GM19043 (cell line): ENCODE measurements at regions not wholly inside any gene's neighbourhood (a gene's known extent, or its start where the extent isn't known, plus 50 kb on each side); places are given as distances from the start of the nearest gene placed in this dataset.

Experiments
- ATAC-seq: cut with Tn5 transposase; IDR thresholded peaks from one replicate; pipeline ENCODE4 v1.9.1; 2021; ENCODE audit warnings: low read depth; ENCODE audit not compliant: unreplicated experiment

DNA sequence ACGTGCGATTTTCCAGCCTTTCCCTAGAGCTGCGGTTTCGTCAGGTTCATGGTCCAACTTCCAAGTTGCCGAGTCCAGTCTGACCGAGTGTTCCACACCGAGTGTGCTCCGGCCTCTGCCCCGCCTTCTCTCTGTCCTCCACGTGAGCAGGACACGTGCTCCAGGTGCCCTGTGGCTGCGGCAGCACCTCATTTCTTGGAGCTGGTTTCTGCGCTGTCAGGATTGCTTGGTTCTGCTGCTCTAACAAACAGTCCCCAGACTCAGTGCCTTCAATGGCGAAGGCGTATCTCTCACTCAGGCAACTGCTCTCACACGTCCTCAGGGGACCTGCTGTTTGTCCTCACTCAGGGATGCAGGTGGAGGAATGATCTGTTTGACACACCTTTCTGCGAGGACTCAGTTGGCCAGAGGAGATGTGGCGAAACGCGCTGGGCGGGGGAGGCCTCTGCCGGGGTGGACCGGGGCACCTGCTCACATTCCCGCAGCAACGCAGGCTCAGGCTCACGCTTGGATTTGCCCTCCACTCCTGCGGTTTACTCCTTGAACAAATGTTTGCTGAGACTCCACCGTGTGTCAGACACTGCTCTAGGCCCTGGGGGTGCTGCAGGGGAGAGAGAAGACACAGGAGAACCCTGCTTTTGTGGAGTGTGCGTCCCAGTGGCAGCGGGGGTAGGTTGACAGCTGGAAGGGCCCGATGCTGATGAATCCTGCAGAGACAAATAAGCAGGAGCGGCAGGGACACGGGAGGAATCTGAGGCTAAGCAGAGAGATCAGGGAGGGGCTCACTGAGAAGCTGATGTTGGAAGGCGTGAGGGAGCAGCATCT is 63.4 kb upstream of the FBRSL1 start:
- ATAC-seq, result no peak

DNA sequence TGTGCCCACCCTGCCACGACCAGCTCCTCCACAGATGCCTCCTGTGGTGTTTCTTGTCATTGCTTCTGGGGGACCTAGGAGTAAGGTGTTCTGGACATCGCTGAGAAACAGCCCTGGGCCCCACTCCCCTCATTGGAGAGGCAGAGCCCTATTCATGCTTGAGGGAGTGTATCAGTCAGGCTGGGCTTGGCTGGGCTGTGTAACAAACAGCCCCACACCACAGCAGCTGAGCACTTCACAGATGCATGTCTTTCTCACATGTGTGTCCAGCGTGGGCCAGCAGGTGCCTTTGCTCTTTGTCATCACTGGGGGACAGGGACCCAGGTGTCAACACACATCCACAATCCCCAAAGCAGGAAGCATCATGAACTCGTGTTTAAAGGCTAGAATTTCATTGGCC is 65.1 kb upstream of the FBRSL1 start:
- ATAC-seq, result no peak

- ATAC-seq, result no peak
These were observed 65.9 kb upstream of the FBRSL1 start for GRCh38 chr12:132423820-132424645.

DNA sequence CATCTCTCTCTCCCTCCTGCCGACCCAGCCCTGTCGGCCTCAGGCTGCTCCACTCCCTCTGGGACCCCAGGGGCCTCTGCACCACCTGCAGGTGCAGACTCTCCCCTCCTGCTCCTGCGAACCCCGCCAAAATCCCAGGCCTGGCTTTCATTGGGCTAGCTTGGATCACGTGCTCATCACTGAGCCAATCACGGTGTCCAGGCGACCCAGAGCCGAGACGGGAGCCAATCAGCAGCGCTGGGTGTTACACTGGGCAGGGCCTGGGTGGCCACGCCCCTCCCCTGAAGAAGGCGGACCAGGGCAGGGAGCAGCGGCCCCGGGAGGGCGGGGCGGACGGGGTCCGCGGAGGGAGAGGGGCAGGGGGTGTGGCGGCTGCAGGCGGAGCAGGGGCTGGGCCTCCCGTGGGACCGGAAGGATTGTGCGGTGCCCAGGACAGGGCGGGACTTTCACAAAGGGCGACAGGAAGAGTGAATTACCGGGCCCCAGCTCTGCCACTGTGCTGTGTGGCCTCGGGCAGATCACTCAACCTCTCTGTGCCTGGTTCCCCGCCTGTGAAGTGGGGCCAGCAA is 66.6 kb upstream of the FBRSL1 start:
- ATAC-seq, result no peak

- no peak for ATAC-seq
These were observed 67.4 kb upstream of the FBRSL1 start for GRCh38 chr12:132422381-132423043.

GRCh38 chr12:132422040-132422380 is 67.9 kb upstream of the FBRSL1 start:
- ATAC-seq, result no peak

GRCh38 chr12:132419631-132420246 is 70.2 kb upstream of the FBRSL1 start:
- no peak for ATAC-seq

- ATAC-seq, result no peak
These were observed 71.5 kb upstream of the FBRSL1 start for GRCh38 chr12:132418393-132418925.

- ATAC-seq, result no peak
These were observed 72.2 kb upstream of the FBRSL1 start for GRCh38 chr12:132417741-132418140.

DNA sequence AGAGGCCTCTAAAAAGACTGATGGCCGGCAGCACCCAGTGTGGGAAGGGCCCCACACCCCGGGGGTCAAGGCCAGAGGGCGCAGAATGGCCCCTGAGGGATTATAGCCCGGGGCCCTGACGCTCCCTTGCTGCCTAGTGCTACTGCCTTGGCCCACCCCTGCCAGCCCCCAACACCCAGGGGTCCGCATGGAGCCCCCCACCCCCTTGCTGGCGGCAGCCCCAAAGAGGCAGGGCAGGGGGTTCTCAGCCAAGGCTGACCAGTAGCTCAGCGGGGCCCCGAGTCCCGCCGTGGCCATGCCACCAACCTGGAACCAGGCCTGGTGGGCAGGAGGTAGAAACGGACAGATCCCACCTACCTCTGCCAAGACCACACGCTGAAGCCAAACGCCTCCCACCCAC is 73.1 kb upstream of the FBRSL1 start:
- ATAC-seq, result no peak

DNA sequence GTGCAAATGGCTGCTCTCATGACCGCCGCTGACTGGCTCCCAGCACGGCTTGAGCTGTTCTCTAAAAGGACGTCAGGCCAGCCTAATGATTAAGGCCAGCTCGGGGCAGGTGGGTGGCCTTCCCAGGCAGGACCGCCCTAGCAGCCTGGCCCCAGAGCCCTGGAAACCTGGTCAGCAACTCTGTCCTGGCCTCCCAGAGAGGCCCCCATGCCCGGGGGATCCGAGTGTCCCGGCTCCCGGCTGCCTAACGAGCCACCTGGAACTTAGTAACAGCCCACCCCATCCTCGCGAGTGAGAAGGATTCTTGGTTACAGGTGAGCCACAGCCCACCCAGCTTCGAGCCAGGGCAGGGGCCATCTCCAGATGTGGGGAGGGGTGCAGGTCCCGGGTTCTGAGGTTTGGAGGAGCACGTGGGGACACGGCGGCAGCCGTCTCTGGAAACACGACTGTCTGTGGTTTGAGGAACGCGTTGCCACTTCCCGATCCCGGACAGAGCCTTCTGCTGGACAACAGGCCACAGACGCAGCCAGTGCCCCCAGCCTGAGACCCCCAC is 73.8 kb upstream of the FBRSL1 start:
- no peak for ATAC-seq

DNA sequence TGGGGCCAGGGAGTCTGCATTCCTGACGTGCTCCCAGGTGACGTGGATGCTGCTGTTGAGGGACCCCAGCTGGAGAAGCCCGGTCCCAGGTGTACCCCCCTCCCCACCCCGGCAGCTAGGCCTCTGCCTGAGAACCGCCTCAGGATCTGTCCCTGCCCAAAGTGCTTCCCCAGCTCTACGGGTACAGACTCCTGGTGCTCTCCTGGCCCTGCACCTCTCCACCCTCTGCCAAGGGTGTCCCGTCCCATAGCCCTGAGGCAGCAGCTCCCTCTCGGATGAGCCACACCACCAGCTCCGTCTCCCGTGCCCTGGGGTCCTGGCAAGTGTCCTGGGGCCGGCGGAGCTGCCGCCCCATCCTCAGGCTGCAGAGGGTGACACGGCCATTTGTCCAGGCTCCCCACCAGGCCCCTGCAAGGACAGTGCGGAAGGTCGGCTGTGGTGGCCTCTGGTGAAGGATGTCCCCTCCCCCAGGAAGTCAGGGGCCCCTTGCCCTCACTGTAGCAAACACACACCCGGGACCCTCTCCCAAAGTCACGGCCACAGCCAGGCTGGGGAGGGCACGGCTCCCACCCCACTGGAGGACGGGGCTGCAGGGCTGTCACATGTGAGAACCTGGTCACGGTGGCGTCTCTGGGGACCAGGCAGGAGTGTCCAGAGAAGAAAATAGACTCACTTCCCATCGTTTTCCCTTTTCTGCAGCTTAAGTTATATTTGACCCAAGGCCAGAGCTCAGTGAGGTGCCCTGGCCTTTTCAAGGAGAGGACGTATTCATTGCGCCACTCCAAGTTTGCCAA is 74.4 kb upstream of the FBRSL1 start:
- peak; percentile 18 for ATAC-seq

DNA sequence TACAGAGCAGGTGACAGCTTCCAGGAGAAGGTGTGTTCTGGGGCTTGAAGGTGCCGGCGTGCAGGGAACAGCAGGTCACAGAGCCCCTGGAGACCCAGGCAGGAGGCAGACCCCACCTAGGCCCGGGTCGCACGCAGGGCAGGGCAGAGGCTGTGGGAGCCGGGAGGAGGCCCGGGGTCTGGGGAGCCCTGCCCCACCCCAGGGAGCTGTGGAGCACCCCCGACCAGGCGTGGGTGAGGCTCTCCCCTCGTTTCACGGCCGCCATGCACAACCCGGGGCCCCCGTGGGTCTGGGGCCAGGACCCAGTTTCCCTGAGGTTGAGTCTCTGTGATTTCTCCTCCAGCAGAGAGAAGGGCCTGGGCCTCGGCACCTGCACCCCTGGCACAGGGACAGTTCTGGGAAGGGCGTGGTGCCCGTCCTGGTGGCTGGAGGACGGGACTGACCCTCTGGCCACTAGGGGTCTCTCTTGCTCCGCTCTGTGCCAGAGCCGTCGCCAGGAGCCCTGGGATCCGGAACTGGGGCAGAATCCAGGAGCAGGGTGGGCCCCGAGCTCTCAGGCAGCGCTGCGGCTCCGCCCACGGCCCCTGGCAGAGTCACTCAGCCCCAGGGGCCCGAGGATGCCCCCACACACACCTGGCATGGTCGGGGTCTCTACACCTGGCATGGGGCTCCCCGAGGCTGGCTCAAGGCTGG is 75.2 kb upstream of the FBRSL1 start:
- peak; percentile 70 for ATAC-seq

DNA sequence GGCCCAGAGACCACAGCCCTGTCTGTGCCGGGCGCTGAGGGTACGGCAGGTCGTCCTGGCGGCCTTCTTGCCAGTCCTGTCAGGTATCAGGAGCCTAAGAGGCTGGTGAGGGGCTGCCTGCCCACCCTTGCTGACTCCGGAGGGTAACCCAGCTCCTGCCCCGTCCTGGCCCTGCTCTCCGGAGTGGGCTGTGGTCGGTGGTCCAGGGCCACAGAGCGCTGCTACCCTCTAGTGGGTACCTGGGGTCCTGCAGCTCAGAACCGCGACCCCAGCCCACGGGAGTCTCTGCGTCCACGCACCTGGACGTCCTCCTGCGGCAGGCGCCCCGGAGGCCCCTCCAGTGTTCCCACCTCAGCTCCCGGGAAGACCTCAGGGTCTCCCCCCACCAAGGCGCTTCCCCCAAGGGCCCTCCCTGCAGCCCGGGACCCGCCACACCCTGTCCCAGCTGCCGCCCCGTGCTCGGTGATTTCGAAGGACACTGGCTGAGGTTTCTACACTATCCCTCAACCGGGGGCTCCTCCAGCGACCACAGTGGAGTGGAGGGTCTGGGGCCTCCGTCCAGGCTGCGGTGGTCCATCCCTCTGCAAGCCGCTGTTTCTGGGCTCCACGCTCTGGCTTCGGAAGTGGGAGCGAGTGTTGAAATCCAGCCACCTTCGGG is 75.9 kb upstream of the FBRSL1 start:
- ATAC-seq, result no peak

- no peak for ATAC-seq
These were observed 78.5 kb upstream of the FBRSL1 start for GRCh38 chr12:132411457-132411856.

DNA sequence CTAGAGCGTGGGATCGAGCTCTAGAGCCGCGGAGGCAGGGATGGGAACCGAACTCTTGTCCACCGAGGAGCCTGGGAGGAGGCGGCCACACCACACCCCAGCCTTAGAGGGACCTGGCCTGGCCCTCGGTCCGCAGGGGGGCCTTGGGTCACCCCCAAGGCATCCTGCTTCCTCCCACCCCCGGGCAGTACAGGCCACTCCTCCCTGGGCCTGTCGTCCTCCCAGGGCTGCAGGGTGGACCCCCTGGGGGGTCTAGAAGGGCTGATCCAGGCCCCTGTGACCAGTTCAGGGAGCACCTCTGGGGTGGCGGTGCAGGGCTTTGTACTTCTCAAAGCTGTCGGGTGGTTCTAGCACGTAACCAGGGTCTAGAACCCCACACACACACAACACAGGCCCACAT is 79.1 kb upstream of the FBRSL1 start:
- ATAC-seq, result no peak

DNA sequence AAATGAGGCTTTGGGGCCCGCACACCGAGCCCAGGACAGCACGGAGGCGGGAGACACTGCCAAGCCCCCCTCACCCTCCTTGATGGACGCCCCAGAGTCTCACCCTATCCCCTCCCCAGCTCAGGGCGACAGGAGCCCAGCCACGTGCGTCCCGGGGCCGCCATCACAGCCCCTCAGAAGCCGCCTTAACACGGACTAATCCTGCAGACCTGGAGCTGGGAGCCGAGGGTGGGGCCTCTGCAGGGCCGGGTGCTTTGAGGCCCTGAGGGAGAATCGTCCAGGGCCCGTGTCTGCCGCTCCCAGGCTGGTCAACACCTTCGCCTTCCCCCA is 79.7 kb upstream of the FBRSL1 start:
- no peak for ATAC-seq

DNA sequence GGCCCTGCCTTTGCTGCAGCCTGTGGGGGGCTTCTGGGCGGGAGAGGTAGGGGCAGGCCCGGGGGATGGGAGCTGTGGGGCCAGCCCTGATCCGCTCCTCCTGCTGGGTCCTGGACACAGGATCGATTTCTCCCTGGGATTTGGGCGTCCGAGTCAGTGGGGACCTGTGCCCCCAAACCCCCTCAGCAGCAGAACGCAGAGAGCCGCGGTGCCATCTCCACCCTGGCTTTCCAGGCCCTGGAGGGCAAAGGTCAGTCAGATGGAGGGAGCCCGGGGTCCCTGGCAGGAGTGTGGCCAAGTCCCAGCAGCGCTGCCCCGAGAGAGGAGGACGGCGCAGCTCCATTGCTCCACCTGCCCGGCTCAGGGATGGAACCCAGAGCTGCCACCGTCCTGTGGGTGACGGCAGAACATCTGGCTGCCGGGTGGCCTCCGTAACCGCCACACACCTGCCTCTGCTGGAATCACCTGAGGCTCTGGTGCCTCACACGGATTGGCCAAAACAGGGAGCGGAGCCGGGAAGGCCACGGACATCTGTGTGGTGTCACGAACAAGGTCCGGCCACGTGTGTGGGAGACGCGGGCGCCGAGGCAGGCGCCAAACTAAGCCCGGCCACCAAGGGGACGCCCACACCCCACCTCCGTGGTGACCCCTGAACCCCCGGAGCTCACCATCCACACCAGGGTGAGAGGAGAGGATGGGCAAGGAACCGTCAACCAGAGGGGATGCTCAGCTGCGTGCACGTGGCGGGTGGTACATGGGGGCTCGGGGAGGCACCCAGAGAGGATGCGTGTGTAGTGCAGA is 80.3 kb upstream of the FBRSL1 start:
- no peak for ATAC-seq
